ENCODE measurements at regions not wholly inside any gene's neighbourhood (a gene's known extent, or its start where the extent isn't known, plus 50 kb on each side); places are given as distances from the start of the nearest gene placed in this dataset.

GRCh38 chr12:92324849-92325500 lies 179.3 kb upstream of the BTG1 start:
- TF ChIP-seq, protein P1, sequence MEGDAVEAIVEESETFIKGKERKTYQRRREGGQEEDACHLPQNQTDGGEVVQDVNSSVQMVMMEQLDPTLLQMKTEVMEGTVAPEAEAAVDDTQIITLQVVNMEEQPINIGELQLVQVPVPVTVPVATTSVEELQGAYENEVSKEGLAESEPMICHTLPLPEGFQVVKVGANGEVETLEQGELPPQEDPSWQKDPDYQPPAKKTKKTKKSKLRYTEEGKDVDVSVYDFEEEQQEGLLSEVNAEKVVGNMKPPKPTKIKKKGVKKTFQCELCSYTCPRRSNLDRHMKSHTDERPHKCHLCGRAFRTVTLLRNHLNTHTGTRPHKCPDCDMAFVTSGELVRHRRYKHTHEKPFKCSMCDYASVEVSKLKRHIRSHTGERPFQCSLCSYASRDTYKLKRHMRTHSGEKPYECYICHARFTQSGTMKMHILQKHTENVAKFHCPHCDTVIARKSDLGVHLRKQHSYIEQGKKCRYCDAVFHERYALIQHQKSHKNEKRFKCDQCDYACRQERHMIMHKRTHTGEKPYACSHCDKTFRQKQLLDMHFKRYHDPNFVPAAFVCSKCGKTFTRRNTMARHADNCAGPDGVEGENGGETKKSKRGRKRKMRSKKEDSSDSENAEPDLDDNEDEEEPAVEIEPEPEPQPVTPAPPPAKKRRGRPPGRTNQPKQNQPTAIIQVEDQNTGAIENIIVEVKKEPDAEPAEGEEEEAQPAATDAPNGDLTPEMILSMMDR (conservative IDR thresholded peaks at IDR 0.05; ENCODE audit: low read length), result peak; percentile 46; the same call in 1 of the 2 replicates
- no peak for TF ChIP-seq EZH2phosphoT487 (IDR thresholded peaks at IDR 0.05; ENCODE audit: borderline replicate concordance, low read depth, low read length)

Data from OCI-LY7 (cell line).